Transverse colon (tissue), 4 donors: ENCODE measurements at regions not wholly inside any gene's neighbourhood (a gene's known extent, or its start where the extent isn't known, plus 50 kb on each side); places are given as distances from the start of the nearest gene placed in this dataset.

ENCODE experiments used
- EP300 ChIP-seq: sonication (generic); formaldehyde crosslinking; IDR thresholded peaks from one replicate; pipeline ENCODE4 v1.6.1; 2017; ENCODE audit warnings: antibody characterized with exemption, low read depth
- POLR2A ChIP-seq: fragments of 450-650 bp; IDR thresholded peaks from one replicate; pipeline ENCODE4 v1.6.1; 2016; ENCODE audit warnings: antibody characterized with exemption, mild to moderate bottlenecking, moderate library complexity
- POLR2AphosphoS5 ChIP-seq, 3 donors: sonication (generic); formaldehyde crosslinking; IDR thresholded peaks; one replicate each; pipeline ENCODE4 v1.6.1; 2016; ENCODE audit warnings: antibody characterized with exemption in 3 of 3
- TF ChIP-seq, protein P1 (sequence below), 5 experiments: fragments of 200-600 bp in 3 of 5; fragments of 450-650 bp in 2 of 5; sonication (generic) in 3 of 5; IDR thresholded peaks; 1 replicate in 2 of 5; 2 replicates in 3 of 5; pipeline ENCODE4 v1.5.1; 2016 to 2017; ENCODE audit warnings: antibody characterized with exemption in 5 of 5, inconsistent platforms in 3 of 5, mild to moderate bottlenecking in 2 of 5, moderate library complexity in 1 of 5

DNA sequence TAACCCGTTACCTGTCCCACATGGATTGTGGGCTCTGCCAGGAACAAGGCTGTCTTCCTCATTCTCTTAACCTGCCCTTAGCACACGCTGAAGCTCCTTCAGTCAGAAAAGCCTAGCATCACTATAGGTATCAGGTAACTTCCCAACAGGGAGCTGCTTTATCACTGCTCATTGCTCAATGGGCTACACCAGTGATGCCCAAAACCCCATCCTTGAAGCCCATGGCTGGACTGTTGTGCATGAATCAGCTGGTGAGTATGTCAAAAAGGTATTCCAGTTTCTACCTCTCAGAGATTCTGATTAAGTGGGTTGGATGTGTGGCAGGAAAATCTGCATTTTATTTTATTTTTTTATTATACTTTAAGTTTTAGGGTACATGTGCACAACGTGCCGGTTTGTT is 362.2 kb downstream of the LRATD1 start:
- TF ChIP-seq, protein P1, sequence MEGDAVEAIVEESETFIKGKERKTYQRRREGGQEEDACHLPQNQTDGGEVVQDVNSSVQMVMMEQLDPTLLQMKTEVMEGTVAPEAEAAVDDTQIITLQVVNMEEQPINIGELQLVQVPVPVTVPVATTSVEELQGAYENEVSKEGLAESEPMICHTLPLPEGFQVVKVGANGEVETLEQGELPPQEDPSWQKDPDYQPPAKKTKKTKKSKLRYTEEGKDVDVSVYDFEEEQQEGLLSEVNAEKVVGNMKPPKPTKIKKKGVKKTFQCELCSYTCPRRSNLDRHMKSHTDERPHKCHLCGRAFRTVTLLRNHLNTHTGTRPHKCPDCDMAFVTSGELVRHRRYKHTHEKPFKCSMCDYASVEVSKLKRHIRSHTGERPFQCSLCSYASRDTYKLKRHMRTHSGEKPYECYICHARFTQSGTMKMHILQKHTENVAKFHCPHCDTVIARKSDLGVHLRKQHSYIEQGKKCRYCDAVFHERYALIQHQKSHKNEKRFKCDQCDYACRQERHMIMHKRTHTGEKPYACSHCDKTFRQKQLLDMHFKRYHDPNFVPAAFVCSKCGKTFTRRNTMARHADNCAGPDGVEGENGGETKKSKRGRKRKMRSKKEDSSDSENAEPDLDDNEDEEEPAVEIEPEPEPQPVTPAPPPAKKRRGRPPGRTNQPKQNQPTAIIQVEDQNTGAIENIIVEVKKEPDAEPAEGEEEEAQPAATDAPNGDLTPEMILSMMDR (IDR thresholded peaks at IDR 0.05), result no peak
- no peak for TF ChIP-seq EP300
- no peak for TF ChIP-seq POLR2AphosphoS5 (IDR thresholded peaks at IDR 0.05)
- no peak for TF ChIP-seq POLR2A
